HCT116 (cell line): ENCODE measurements at regions not wholly inside any gene's neighbourhood (a gene's known extent, or its start where the extent isn't known, plus 50 kb on each side); places are given as distances from the start of the nearest gene placed in this dataset.

Experiments used
- CTCF ChIP-seq, 3 experiments: fragments of 200-600 bp in 1 of 3; sonication (generic) in 1 of 3; IDR thresholded peaks in 2 of 3; conservative IDR thresholded peaks in 1 of 3; 2 replicates each; pipeline ENCODE4 v1.5.1; 2012 to 2017; ENCODE audit warnings: low read depth in 2 of 3, low read length in 2 of 3, antibody characterized with exemption in 1 of 3, borderline replicate concordance in 1 of 3, control low read depth in 1 of 3, mild to moderate bottlenecking in 1 of 3, mixed read lengths in 1 of 3, mixed run types in 1 of 3, moderate library complexity in 1 of 3; ENCODE audit not compliant: insufficient read depth in 1 of 3
- EZH2phosphoT487 ChIP-seq: fragments of 200-600 bp; IDR thresholded peaks from 2 replicates; pipeline ENCODE4 v1.6.1; 2018; ENCODE audit warnings: antibody characterized with exemption, borderline replicate concordance
- MAX ChIP-seq: IDR thresholded peaks from 2 replicates; pipeline ENCODE4 v1.6.1; 2012
- POLR2A ChIP-seq: IDR thresholded peaks from 2 replicates; pipeline ENCODE4 v1.7.0; 2011; ENCODE audit warnings: borderline replicate concordance; ENCODE audit not compliant: insufficient read depth, insufficient read length; ENCODE audit errors: extremely low read depth
- POLR2AphosphoS5 ChIP-seq: IDR thresholded peaks from 2 replicates; pipeline ENCODE4 v1.6.1; 2011; ENCODE audit warnings: mild to moderate bottlenecking, low read depth, low read length, moderate library complexity

GRCh38 chr5:51566953-51567352 is 183.7 kb downstream of the ISL1 start:
- TF ChIP-seq CTCF (IDR thresholded peaks at IDR 0.05 in 2 of 3, conservative IDR thresholded peaks at IDR 0.05 in 1 of 3; ENCODE audit: borderline replicate concordance in 1 of 3, insufficient read depth in 1 of 3, low read depth in 2 of 3, low read length in 2 of 3) (no peak), POLR2A (no peak), MAX (no peak), EZH2phosphoT487 (no peak), POLR2AphosphoS5 (no peak)
